ENCODE measurements at regions not wholly inside any gene's neighbourhood (a gene's known extent, or its start where the extent isn't known, plus 50 kb on each side); places are given as distances from the start of the nearest gene placed in this dataset.

DNA sequence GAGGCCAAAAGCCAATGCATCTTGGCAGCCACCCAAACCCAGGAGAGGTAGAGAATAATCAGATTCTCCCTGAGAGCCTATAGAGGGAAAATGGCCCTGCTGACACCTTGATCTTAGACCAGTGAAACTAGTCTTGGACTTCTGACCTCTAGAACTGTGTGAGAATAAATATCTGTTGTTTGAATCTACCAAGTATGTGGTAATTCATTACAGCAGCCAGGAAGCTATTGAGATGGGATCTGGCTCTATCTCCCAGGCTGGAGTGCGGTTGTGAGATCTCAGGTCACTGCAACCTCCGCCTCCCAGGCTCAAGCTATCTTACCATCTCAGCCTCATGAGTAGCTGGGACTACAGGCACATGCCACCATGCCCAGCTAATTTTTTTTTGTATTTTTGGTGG is 567.2 kb downstream of the MBD2 start:
- no peak overlapping the region for H4K5ac ChIP-seq (ENCODE audit: insufficient read length, low read depth, low read length)

More for the DNA sequence above, 567.2 kb downstream of the MBD2 start:
- no peak overlapping the region for H3K56ac ChIP-seq (ENCODE audit: insufficient read length, low read depth, low read length)
- H3K79me1 ChIP-seq (ENCODE audit: insufficient read depth, low read depth, low read length, poor library complexity, severe bottlenecking), result no peaks in the 10 kb centered on the region
- no peak for DNase-seq
- Mint-ChIP-seq H3K9me3 (peaks cover 2 to 10% of the 10 kb centered on the region in 2 experiments; a peak in 2 of 5 replicates), H3K27ac (no peak overlapping the region), H3K27me3 (ENCODE audit: low read depth) (no peaks in the 10 kb centered on the region), H3K4me1 (no peaks in the 10 kb centered on the region), H3K4me3 (no peak overlapping the region), H3K36me3 (ENCODE audit: insufficient read depth in 1 of 3, low read depth in 3 of 3) (peaks cover 0 to 8% (median 2%) of the 10 kb centered on the region in 3 experiments; a peak in 3 of 7 replicates)
- H2AFZ ChIP-seq (ENCODE audit: low read length), result no peak overlapping the region
- TF ChIP-seq CTCF (conservative IDR thresholded peaks at IDR 0.05), result no peak
- no peak overlapping the region for H3K23ac ChIP-seq (ENCODE audit: insufficient read length, low read depth, low read length)
- no peaks in the 10 kb centered on the region for H3K23me2 ChIP-seq (ENCODE audit: insufficient read length, low read depth, low read length, poor library complexity, severe bottlenecking)
- H2BK120ac ChIP-seq (ENCODE audit: low read depth, low read length, poor library complexity, severe bottlenecking), result no peak overlapping the region
- H3K79me2 ChIP-seq (ENCODE audit: insufficient read depth, low read length), result no peaks in the 10 kb centered on the region
- H3K4me2 ChIP-seq (ENCODE audit: insufficient read depth, insufficient read length, low read length), result no peak overlapping the region
- no peak overlapping the region for H2AK5ac ChIP-seq (ENCODE audit: insufficient read length, low read length)
- no peak overlapping the region for H3K4ac ChIP-seq (ENCODE audit: low read depth, low read length)
- no peaks in the 10 kb centered on the region for H3K27me3 ChIP-seq (ENCODE audit: insufficient read depth, low read length)
- no peak overlapping the region for H2BK12ac ChIP-seq (ENCODE audit: insufficient read length, low read depth, low read length)
- no peak overlapping the region for H3K18ac ChIP-seq (ENCODE audit: insufficient read length, low read depth, low read length)
- no peak overlapping the region for H3T11ph ChIP-seq (ENCODE audit: low read length)
- no peak overlapping the region for H4K8ac ChIP-seq (replicated peaks; ENCODE audit: insufficient read length, low read depth, low read length)
- peaks cover 7% of the 10 kb centered on the region for H3K9me3 ChIP-seq (ENCODE audit: control insufficient read depth, low read depth, low read length)
- no peak overlapping the region for H3K14ac ChIP-seq (ENCODE audit: insufficient read depth, low read length)
- H4K91ac ChIP-seq (ENCODE audit: insufficient read length, low read depth, low read length), result no peak overlapping the region
- H3K9ac ChIP-seq (ENCODE audit: extremely low read depth, insufficient read length, low read length), result no peak overlapping the region
- no peaks in the 10 kb centered on the region for H3K4me1 ChIP-seq (ENCODE audit: insufficient read depth, low read length)
- WGBS (ENCODE audit: extremely low coverage, insufficient read length, low lambda C conversion rate), result no CpG with 5 or more reads among the region's 2 CpGs
- H2BK5ac ChIP-seq (ENCODE audit: insufficient read length, low read length), result no peak overlapping the region
- H4K20me1 ChIP-seq (ENCODE audit: control insufficient read depth, insufficient read depth, insufficient read length), result no peaks in the 10 kb centered on the region
- H3K27ac ChIP-seq (ENCODE audit: insufficient read length, low read depth, low read length), result no peak overlapping the region
- no peak overlapping the region for H2BK20ac ChIP-seq (ENCODE audit: low read depth, low read length, poor library complexity, severe bottlenecking)
- H2BK15ac ChIP-seq (ENCODE audit: low read depth, low read length), result no peak overlapping the region

Measured in H9 (cell line).